ENCODE measurements at regions not wholly inside any gene's neighbourhood (a gene's known extent, or its start where the extent isn't known, plus 50 kb on each side); places are given as distances from the start of the nearest gene placed in this dataset.

GRCh38 chr4:120158046-120158445 is 91.4 kb upstream of the MAD2L1 start:
- intact Hi-C loops (cut with DNase I, micrococcal nuclease): loop anchor here (5.0 to 10.0 kb wide), 6 partner anchors 83 to 1497 kb away; no protein-coding TSS in a partner anchor
- ATAC-seq: no peak

GRCh38 chr4:120156120-120156718 is 89.6 kb upstream of the MAD2L1 start:
- Mint-ChIP-seq H3K27ac (no peak overlapping the region), H3K27me3 (no peaks in the 10 kb centered on the region), H3K4me1 (no peaks in the 10 kb centered on the region), H3K4me3 (no peak overlapping the region), H3K36me3 (ENCODE audit: low read depth) (no peaks in the 10 kb centered on the region), H3K9me3 (ENCODE audit: low read depth) (no peaks in the 10 kb centered on the region)
- intact Hi-C loops (cut with DNase I, micrococcal nuclease): loop anchor here (1.0 to 10.0 kb wide), 9 partner anchors 81 to 1499 kb away; no protein-coding TSS in a partner anchor
- ChIA-PET CTCF (interaction anchor here (0.8 to 1.6 kb wide), 8 partner anchors 19 to 1152 kb away, joined by 3 to 5 read pairs (median 4); partner anchors contain the start of gene MAD2L1), POLR2A (no interaction called here)
- DNase-seq: peak; percentile 29
- no peak for ATAC-seq

More at GRCh38 chr4:120158046-120158445, 91.4 kb upstream of the MAD2L1 start:
- no peak overlapping the region for H3K4me3 Mint-ChIP-seq
- no peaks in the 10 kb centered on the region for H3K36me3 Mint-ChIP-seq (ENCODE audit: low read depth)
- no peaks in the 10 kb centered on the region for H3K9me3 Mint-ChIP-seq (ENCODE audit: low read depth)
- DNase-seq: no peak
- no peaks in the 10 kb centered on the region for H3K27me3 Mint-ChIP-seq
- ChIA-PET POLR2A (no interaction called here), CTCF (interaction anchor here (0.7 kb wide), 1 partner anchor 40 kb away, joined by 3 read pairs; no protein-coding TSS in a partner anchor)
- H3K4me1 Mint-ChIP-seq: no peaks in the 10 kb centered on the region
- H3K27ac Mint-ChIP-seq: no peak overlapping the region

- POLR2A ChIA-PET: no interaction called here
- no peak overlapping the region for H3K27ac Mint-ChIP-seq
- no peaks in the 10 kb centered on the region for H3K9me3 Mint-ChIP-seq (ENCODE audit: low read depth)
- H3K36me3 Mint-ChIP-seq (ENCODE audit: low read depth): no peaks in the 10 kb centered on the region
- H3K4me1 Mint-ChIP-seq: no peaks in the 10 kb centered on the region
- no peaks in the 10 kb centered on the region for H3K27me3 Mint-ChIP-seq
- no peak overlapping the region for H3K4me3 Mint-ChIP-seq
- CTCF ChIA-PET: interaction anchor here (0.7 to 1.7 kb wide), 13 partner anchors 9 to 1152 kb away, joined by 3 to 10 read pairs (median 3); partner anchors contain the start of gene MAD2L1
- DNase-seq (no peak), ATAC-seq (no peak)
- intact Hi-C loops (cut with DNase I, micrococcal nuclease): loop anchor here (5.0 to 10.0 kb wide), 6 partner anchors 80 to 1500 kb away; no protein-coding TSS in a partner anchor
Observed at GRCh38 chr4:120155287-120155686, 88.6 kb upstream of the MAD2L1 start.

- no peaks in the 10 kb centered on the region for H3K36me3 Mint-ChIP-seq (ENCODE audit: low read depth)
- no peaks in the 10 kb centered on the region for H3K4me1 Mint-ChIP-seq
- intact Hi-C loops (cut with DNase I, micrococcal nuclease): no loop called here
- ATAC-seq: no peak
- ChIA-PET POLR2A (no interaction called here), CTCF (interaction anchor here (0.6 kb wide), 1 partner anchor 664 kb away, joined by 3 read pairs; no protein-coding TSS in a partner anchor)
- H3K27ac Mint-ChIP-seq: no peak overlapping the region
- no peak overlapping the region for H3K4me3 Mint-ChIP-seq
- no peaks in the 10 kb centered on the region for H3K27me3 Mint-ChIP-seq
- DNase-seq: no peak
- no peaks in the 10 kb centered on the region for H3K9me3 Mint-ChIP-seq (ENCODE audit: low read depth)
Observed at GRCh38 chr4:120144634-120145033, 78.0 kb upstream of the MAD2L1 start.

- H3K27ac Mint-ChIP-seq: no peak overlapping the region
- no peak overlapping the region for H3K4me3 Mint-ChIP-seq
- ATAC-seq: no peak
- H3K27me3 Mint-ChIP-seq: peaks cover 2% of the 10 kb centered on the region
- no peaks in the 10 kb centered on the region for H3K4me1 Mint-ChIP-seq
- intact Hi-C loops (cut with DNase I, micrococcal nuclease): no loop called here
- CTCF ChIA-PET: no interaction called here
- POLR2A ChIA-PET: no interaction called here
- H3K36me3 Mint-ChIP-seq (ENCODE audit: low read depth): no peaks in the 10 kb centered on the region
- DNase-seq: no peak
- no peaks in the 10 kb centered on the region for H3K9me3 Mint-ChIP-seq (ENCODE audit: low read depth)
Observed at GRCh38 chr4:120144041-120144440, 77.4 kb upstream of the MAD2L1 start.

- H3K36me3 Mint-ChIP-seq (ENCODE audit: low read depth): no peaks in the 10 kb centered on the region
- no peak overlapping the region for H3K27ac Mint-ChIP-seq
- no peaks in the 10 kb centered on the region for H3K9me3 Mint-ChIP-seq (ENCODE audit: low read depth)
- intact Hi-C loops (cut with DNase I, micrococcal nuclease): no loop called here
- no peak for ATAC-seq
- H3K4me3 Mint-ChIP-seq: no peak overlapping the region
- ChIA-PET POLR2A (no interaction called here), CTCF (no interaction called here)
- H3K27me3 Mint-ChIP-seq: peaks cover 5% of the 10 kb centered on the region
- DNase-seq: no peak
- no peaks in the 10 kb centered on the region for H3K4me1 Mint-ChIP-seq
Observed at GRCh38 chr4:120139392-120139791, 72.7 kb upstream of the MAD2L1 start.

GRCh38 chr4:120132935-120133334 is 66.3 kb upstream of the MAD2L1 start:
- CTCF ChIA-PET: interaction anchor here (1.4 kb wide), 1 partner anchor 59 kb away, joined by 3 read pairs; no protein-coding TSS in a partner anchor
- no peak overlapping the region for H3K27ac Mint-ChIP-seq
- peaks cover 4% of the 10 kb centered on the region for H3K27me3 Mint-ChIP-seq
- no peak for ATAC-seq
- no peak for DNase-seq
- H3K4me3 Mint-ChIP-seq: no peak overlapping the region
- no peaks in the 10 kb centered on the region for H3K9me3 Mint-ChIP-seq (ENCODE audit: low read depth)
- intact Hi-C loops (cut with DNase I, micrococcal nuclease): no loop called here
- no peaks in the 10 kb centered on the region for H3K4me1 Mint-ChIP-seq
- no peaks in the 10 kb centered on the region for H3K36me3 Mint-ChIP-seq (ENCODE audit: low read depth)
- POLR2A ChIA-PET: no interaction called here

- ATAC-seq: no peak
- Mint-ChIP-seq H3K36me3 (ENCODE audit: low read depth) (no peaks in the 10 kb centered on the region), H3K27ac (no peak overlapping the region), H3K27me3 (peaks cover 2% of the 10 kb centered on the region), H3K4me3 (no peak overlapping the region), H3K9me3 (ENCODE audit: low read depth) (no peaks in the 10 kb centered on the region), H3K4me1 (no peaks in the 10 kb centered on the region)
- intact Hi-C loops (cut with DNase I, micrococcal nuclease): no loop called here
- no peak for DNase-seq
- ChIA-PET CTCF (interaction anchor here (0.7 kb wide), 1 partner anchor 61 kb away, joined by 3 read pairs; no protein-coding TSS in a partner anchor), POLR2A (no interaction called here)
Observed at GRCh38 chr4:120130786-120131185, 64.1 kb upstream of the MAD2L1 start.

Measured in activated CD4-positive, alpha-beta T cell treated with anti-CD3 and anti-CD28 coated beads for 36 hours (primary cell).